HG02678 (cell line): ENCODE measurements at regions not wholly inside any gene's neighbourhood (a gene's known extent, or its start where the extent isn't known, plus 50 kb on each side); places are given as distances from the start of the nearest gene placed in this dataset.

Experiments
- ATAC-seq: cut with Tn5 transposase; IDR thresholded peaks from one replicate; pipeline ENCODE4 v1.9.1; 2021; ENCODE audit warnings: mild to moderate bottlenecking, moderate library complexity; ENCODE audit not compliant: unreplicated experiment

DNA sequence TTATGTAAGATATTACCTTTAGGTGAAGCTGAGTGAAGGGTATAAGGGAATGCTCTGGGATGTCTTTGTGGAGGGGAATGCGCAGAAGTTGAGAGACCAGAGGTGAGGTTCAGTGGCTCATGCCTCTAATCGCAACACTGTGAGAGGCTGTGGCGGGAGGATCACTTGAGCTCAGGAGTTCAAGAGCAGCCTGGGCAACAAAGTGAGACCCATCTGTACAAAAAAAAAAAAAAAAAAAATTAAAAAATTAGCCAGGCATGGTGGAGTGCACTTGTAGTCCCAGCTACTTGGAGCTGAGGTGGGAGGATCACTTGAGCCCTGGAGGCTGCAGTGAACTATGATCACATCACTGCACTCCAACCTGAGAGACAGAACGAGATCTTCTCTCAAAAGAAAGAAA lies 57.3 kb upstream of the SP3 start:
- no peak for ATAC-seq

DNA sequence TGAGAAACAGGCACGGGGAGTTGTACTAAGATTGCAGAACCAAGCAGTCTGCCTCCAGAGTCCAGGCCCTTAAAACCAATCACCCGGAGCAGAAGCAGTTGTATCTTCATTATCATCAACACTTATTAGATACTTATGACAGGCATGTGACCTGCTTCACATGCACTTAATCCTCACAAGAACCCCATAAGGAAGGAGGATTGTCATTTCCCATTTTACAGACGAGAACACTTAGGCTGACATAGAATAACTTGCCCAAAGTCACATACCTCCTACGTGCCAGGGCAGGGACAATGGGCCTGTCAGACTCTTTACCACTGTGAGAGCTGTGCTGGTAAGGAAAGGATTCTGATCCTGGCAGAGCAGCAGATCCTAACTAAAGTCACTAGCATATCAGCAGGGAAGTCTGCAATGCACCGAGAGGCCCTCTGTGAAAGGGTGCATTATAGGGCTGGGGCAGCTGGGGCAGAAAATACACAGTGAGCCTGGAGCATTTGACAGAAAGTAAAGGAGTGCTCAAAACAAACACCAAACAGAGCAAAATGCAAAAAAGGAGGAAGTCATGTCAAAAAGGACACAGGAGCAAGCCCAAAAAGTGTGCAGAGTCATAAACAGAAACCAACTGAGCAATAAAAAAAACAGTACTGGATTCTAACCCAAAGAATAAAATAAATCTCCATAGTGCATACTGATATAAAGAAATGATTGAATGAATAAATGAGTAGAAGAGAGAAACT lies 55.9 kb upstream of the SP3 start:
- peak; percentile 66 for ATAC-seq

DNA sequence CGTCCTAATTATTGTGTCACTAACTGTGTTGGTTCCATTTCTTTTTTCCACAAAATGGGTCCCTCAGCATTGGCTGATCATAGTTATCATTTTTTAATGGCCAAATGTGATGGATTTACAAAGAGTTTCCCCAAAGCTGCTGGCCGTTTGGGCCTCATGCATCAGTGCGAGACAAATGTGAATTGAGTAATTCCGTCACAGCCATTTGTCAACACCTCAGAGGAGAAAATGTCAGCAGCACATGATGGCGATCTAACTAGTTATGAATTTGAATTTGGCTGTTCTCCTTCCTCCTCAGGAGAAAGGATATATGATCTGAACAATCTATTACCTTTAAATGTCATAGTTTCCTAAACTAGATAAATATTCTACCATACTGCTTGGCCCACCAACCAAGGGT lies 54.9 kb upstream of the SP3 start:
- no peak for ATAC-seq

DNA sequence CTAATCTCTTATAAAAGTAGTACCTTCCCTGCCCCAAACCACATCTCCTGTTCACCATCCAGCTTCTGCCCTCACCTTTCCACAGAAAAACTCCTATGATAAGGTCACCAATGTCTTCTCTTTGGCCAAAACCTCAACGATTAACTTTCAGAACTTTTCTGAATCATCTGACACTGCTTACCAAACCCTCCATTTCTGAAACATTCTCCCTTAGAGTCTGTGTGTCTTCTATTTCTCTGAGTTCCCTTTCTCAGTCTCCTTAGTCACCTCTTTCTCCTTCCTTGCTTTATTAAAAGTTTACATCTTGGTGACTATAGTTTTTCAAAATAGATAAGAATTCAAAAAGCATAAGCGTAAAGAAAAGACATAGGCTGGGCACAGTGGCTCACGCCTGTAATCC lies 51.3 kb upstream of the SP3 start:
- no peak for ATAC-seq

DNA sequence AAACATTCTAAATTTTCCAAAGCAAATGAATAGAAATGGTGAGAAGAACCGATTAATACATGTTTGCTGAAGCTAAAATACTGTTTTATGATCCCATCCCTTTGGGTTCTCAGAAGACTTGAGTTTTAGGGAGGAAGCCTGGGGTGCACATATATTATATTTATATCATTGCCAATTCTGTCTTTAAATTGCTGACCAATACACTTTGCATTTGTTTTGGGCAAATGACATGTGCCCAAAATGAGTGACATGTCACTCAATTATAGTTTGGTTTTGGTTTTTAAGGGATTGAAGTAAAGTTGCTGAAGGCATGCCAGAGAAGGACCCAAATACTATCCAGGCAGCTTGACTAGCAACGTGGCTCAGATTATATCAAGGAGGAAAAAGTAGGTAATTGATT lies 50.3 kb upstream of the SP3 start:
- ATAC-seq = no peak
